RWPE1 (cell line): ENCODE measurements at regions not wholly inside any gene's neighbourhood (a gene's known extent, or its start where the extent isn't known, plus 50 kb on each side); places are given as distances from the start of the nearest gene placed in this dataset.

ENCODE experiments used
- CTCF ChIA-PET: fragments of 350-600 bp; sonication (Branson Sonifier 250); formaldehyde crosslinking; extraction: SDS; loops from one replicate; lab custom pipeline; 2021; lab: Yijun Ruan, JAX
- POLR2A ChIA-PET: fragments of 400-600 bp; formaldehyde crosslinking; extraction: SDS; loops from one replicate; lab custom pipeline; 2020; ENCODE audit warnings: antibody characterized with exemption; ENCODE audit not compliant: low non-redundant PET; lab: Yijun Ruan, JAX
- DNase-seq: peaks from one replicate; pipeline ENCODE4 v3.0.0; 2012; ENCODE audit warnings: low spot score
- H3K27ac ChIP-seq: fragments of 450-650 bp; 2 replicates; pipeline ENCODE4 v1.5.1; 2017
- CTCF ChIP-seq: fragments of 450-650 bp; conservative IDR thresholded peaks from 2 replicates; pipeline ENCODE4 v1.5.1; 2017; ENCODE audit warnings: low read depth, mild to moderate bottlenecking

DNA sequence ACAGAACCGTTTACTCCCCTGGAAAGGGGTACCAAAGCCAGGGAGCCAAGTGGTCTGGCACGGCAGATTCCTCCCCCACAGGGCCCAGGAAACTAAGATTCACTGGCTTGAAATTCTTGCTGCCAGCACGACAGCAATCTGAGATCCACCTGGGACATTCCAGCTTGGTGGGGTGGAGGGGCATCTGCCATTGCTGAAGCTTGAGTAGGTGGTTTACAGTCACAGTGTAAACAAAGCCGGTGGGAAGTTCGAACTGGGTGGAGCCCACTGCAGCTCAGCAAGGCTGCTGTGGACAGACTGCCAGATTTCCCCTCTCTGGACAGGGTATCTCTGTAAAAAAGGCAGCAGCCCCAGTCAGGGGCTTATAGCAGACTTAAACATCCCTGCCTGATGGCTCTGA lies 901.7 kb upstream of the LRRTM1 start:
- no peak overlapping the region for H3K27ac ChIP-seq
- CTCF ChIA-PET = no interaction called here
- no peak for TF ChIP-seq CTCF
- DNase-seq = no peak
- POLR2A ChIA-PET = no interaction called here

DNA sequence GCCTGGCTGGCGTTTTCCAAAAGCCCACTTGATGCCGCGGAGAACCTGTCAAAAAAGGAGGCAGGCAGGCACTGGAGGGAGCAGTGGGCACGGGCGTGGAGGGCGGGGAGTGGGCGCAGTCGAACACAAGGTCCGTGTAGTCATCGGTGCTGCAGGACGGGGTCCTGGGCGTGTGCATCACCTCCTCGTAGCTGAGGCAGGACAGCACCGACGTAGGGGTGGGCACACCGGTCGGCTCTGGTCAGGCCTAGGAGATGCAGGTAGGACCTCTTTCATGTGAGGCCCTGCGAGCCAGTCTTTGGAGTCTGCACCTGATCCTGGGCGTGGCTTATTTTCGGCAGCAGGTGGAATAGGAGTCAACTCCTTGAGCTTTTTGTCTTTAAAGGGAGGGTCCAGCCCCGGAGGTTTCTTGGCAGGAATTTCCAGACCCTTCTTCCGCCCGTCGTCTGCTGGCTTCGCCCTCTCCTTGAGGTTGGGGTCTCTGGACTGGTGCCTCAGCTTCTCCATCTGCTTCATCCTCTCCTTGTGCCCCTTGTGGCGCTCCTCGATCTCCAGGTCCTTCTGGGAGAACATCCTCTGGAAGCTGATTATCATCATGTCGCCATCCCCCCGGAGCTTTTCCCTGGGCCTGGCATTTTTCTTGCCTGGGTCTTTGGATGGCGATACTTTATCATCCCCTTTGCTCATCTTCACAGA lies 892.5 kb upstream of the LRRTM1 start:
- TF ChIP-seq CTCF = no peak
- DNase-seq = no peak
- no peak overlapping the region for H3K27ac ChIP-seq
- ChIA-PET POLR2A (no interaction called here), CTCF (interaction anchor here (0.6 kb wide), 1 partner anchor 69 kb away, joined by 3 read pairs; no protein-coding TSS in a partner anchor)

- DNase-seq = no peak
- POLR2A ChIA-PET = no interaction called here
- no peak overlapping the region for H3K27ac ChIP-seq
- CTCF ChIA-PET = no interaction called here
- TF ChIP-seq CTCF = no peak
Observed at GRCh38 chr2:81196383-81196851, 891.9 kb upstream of the LRRTM1 start.

DNA sequence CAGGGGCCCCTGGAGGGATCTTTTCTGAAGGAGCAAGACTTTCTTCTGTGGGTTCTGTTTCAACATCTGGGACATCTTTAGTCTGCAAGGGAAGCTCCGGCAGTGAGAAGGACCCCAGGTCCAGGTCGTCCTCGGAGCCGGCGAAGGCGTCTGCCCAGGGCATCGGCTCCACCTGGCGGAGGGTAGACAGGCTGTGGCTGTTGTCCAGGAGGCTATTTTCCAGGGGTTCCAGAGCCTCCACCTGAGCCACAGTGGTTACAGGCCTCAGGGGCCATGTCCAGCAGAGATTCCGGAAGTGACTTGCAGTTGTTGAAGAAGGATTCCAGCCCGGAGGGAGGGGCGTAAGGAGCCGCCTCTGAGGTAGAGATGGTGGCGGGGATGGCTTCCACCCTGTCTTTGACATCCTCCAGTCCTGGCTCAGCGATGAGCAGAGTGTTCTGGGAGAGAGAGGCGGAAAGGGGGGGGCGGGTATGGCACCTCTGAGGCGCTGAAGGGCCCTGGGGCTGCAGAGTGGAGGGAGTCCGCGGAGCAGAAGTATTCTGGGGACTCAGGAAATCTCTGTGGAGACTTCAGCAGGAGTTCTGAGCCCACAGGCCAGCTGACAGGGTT lies 891.3 kb upstream of the LRRTM1 start:
- ChIA-PET POLR2A (no interaction called here), CTCF (no interaction called here)
- no peak overlapping the region for H3K27ac ChIP-seq
- DNase-seq = no peak
- no peak for TF ChIP-seq CTCF

GRCh38 chr2:81195017-81195773 lies 890.6 kb upstream of the LRRTM1 start:
- CTCF ChIA-PET = no interaction called here
- POLR2A ChIA-PET = no interaction called here
- DNase-seq = no peak
- no peak for TF ChIP-seq CTCF
- H3K27ac ChIP-seq = no peak overlapping the region

- POLR2A ChIA-PET = no interaction called here
- H3K27ac ChIP-seq = no peak overlapping the region
- CTCF ChIA-PET = no interaction called here
- no peak for TF ChIP-seq CTCF
- DNase-seq = no peak
Observed at GRCh38 chr2:81194581-81194980, 890.0 kb upstream of the LRRTM1 start.
